GM12873 (cell line): ENCODE measurements at regions not wholly inside any gene's neighbourhood (a gene's known extent, or its start where the extent isn't known, plus 50 kb on each side); places are given as distances from the start of the nearest gene placed in this dataset.

Experiments
- TF ChIP-seq, protein P1 (sequence below): IDR thresholded peaks from 2 replicates; pipeline ENCODE4 v1.5.1; 2012; ENCODE audit warnings: low read depth, mild to moderate bottlenecking, moderate library complexity, low read length, control low read depth; ENCODE audit not compliant: insufficient read depth; ENCODE audit errors: missing control alignments

GRCh38 chr2:118380915-118381653, 292.8 kb downstream of the INSIG2 start:
- TF ChIP-seq, protein P1, sequence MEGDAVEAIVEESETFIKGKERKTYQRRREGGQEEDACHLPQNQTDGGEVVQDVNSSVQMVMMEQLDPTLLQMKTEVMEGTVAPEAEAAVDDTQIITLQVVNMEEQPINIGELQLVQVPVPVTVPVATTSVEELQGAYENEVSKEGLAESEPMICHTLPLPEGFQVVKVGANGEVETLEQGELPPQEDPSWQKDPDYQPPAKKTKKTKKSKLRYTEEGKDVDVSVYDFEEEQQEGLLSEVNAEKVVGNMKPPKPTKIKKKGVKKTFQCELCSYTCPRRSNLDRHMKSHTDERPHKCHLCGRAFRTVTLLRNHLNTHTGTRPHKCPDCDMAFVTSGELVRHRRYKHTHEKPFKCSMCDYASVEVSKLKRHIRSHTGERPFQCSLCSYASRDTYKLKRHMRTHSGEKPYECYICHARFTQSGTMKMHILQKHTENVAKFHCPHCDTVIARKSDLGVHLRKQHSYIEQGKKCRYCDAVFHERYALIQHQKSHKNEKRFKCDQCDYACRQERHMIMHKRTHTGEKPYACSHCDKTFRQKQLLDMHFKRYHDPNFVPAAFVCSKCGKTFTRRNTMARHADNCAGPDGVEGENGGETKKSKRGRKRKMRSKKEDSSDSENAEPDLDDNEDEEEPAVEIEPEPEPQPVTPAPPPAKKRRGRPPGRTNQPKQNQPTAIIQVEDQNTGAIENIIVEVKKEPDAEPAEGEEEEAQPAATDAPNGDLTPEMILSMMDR = no peak

DNA sequence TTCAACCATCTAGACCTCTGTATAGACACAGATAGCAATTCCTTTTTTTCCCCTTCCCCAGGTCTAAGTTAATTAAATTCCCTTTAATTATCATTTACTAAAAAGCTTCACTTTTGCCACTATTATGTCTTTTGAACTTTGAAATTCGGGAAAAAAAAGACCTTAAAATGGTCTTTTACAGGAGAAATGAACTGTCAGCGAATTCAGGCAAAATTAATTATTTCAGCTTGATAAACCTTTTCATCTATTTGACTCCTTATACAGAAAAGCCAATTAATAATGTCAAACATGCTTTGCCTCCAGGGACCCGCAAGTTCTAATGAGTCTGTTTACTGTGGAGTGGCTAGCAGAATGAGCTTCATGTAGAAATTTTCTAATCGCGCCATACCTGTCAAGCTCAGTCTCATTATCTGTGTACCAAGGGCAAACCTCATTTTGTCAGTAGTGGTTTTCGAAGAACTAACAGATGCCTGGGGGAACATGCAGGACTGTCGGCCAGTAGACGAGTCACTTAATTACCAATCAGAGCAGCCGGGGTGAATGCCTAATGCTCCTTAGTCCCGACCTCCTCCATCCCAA, 287.7 kb downstream of the INSIG2 start:
- TF ChIP-seq, protein P1 = no peak

- TF ChIP-seq, protein P1 = no peak
These were observed 286.9 kb downstream of the INSIG2 start for GRCh38 chr2:118374974-118375755.

GRCh38 chr2:118372886-118373830, 284.9 kb downstream of the INSIG2 start:
- TF ChIP-seq, protein P1 = no peak

DNA sequence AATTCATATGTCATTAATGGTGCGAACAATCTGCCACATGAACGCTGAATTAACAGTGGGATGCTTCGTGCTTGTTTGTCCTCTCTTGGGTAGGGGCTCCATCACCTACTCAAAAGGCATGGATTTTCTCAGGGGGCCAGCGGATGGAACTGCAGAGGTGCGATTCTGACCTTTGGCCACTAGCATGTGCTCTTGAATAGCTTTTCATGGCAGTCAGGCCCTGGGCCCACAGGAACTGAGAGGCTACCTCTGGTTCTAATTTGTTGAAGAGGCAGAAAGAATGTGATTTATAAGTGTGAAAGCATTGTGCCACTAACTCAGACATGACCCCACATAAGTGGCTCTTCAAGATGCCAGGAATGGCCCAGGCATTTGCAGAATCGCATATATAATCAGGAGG, 283.2 kb downstream of the INSIG2 start:
- TF ChIP-seq, protein P1 = peak; percentile 66

DNA sequence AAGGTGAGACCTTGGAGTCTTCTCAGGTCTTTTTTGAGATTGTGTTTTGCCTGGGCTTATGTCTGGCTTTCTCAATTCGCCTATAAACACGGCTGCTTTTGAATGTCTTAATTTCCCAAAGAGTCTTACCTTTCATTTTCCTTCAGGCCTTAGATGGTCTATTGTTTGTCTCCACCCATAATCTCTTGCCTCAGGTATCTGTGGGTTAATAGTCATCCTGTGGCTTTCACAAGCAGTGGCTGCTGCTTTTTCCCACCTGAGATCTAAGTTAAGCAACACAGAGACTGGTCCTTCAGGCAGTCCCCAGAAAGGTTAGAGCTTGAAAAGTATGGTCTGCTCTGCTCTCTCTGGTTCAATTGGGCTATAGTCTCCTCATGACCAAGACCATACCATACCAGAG, 275.3 kb downstream of the INSIG2 start:
- TF ChIP-seq, protein P1 = no peak

- TF ChIP-seq, protein P1 = no peak
These were observed 267.8 kb downstream of the INSIG2 start for GRCh38 chr2:118356051-118356450.
